ENCODE measurements at regions not wholly inside any gene's neighbourhood (a gene's known extent, or its start where the extent isn't known, plus 50 kb on each side); places are given as distances from the start of the nearest gene placed in this dataset.

DNA sequence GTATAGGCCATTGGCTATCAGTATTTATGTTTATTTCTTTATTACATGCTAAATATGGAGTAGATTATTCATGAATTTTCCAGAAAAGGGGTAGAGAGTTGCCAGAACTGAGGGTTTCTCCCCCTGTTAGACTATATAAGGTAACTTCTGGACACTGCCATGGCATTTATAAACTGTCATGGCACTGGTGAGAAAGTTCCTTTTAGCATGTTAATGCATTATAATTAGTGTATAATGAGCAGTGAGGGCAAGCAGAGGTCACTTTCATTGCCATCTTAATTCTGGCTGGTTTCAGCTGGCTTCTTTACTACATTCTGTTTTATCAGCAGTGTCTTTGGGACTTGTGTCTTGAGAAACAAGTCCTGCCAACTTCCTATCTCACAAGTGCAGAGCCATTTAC is 220.0 kb upstream of the CNR1 start:
- Histone ChIP-seq H3K9ac (ENCODE audit: extremely low read depth, low read length, poor library complexity, severe bottlenecking) (no peak overlapping the region), H3K27me3 (ENCODE audit: control insufficient read depth, insufficient read depth, low read length, poor library complexity, severe bottlenecking) (no peaks in the 10 kb centered on the region), H3K9me3 (ENCODE audit: control insufficient read depth, low read length) (no peaks in the 10 kb centered on the region), H3K4me1 (ENCODE audit: control insufficient read depth, insufficient read depth, low read length) (peaks cover 2% of the 10 kb centered on the region), H3K36me3 (ENCODE audit: control insufficient read depth, insufficient read depth, low read length) (no peaks in the 10 kb centered on the region), H3K27ac (ENCODE audit: low read depth, low read length) (no peak overlapping the region), H3K4me3 (ENCODE audit: low read length) (no peak overlapping the region)
- Mint-ChIP-seq H3K27me3 (ENCODE audit: insufficient read depth) (no peaks in the 10 kb centered on the region), H3K4me3 (no peak overlapping the region), H3K4me1 (peaks cover 8% of the 10 kb centered on the region), H3K36me3 (ENCODE audit: low read depth) (no peaks in the 10 kb centered on the region), H3K27ac (no peak overlapping the region), H3K9me3 (no peaks in the 10 kb centered on the region)
- DNase-seq, result no peak
- TF ChIP-seq, protein P1, sequence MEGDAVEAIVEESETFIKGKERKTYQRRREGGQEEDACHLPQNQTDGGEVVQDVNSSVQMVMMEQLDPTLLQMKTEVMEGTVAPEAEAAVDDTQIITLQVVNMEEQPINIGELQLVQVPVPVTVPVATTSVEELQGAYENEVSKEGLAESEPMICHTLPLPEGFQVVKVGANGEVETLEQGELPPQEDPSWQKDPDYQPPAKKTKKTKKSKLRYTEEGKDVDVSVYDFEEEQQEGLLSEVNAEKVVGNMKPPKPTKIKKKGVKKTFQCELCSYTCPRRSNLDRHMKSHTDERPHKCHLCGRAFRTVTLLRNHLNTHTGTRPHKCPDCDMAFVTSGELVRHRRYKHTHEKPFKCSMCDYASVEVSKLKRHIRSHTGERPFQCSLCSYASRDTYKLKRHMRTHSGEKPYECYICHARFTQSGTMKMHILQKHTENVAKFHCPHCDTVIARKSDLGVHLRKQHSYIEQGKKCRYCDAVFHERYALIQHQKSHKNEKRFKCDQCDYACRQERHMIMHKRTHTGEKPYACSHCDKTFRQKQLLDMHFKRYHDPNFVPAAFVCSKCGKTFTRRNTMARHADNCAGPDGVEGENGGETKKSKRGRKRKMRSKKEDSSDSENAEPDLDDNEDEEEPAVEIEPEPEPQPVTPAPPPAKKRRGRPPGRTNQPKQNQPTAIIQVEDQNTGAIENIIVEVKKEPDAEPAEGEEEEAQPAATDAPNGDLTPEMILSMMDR (conservative IDR thresholded peaks at IDR 0.05), result no peak

DNA sequence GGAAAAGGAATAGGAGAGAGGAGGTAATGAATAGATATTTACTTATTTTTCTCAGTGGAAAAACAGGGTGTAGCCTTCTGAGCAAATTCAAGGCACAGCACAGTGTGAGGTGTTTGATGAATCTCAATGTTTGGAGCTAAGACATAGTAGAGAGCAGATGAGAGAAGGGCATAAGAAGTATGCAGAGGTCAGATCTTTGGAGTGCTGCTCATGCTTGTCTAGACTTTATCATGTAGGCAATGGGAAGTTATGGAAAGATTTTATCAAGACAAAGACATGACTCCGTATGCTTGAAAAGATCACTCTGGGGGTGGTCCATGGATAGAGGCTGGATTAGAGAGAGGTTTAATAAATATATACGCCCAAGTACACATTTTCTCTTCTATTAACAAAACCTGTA is 217.0 kb upstream of the CNR1 start:
- Mint-ChIP-seq H3K4me3 (no peak overlapping the region), H3K4me1 (peaks cover 33% of the 10 kb centered on the region), H3K27me3 (ENCODE audit: insufficient read depth) (no peaks in the 10 kb centered on the region), H3K36me3 (ENCODE audit: low read depth) (no peaks in the 10 kb centered on the region), H3K27ac (no peak overlapping the region), H3K9me3 (no peaks in the 10 kb centered on the region)
- H3K36me3 ChIP-seq (ENCODE audit: control insufficient read depth, insufficient read depth, low read length), result no peaks in the 10 kb centered on the region
- no peak overlapping the region for H3K27ac ChIP-seq (ENCODE audit: low read depth, low read length)
- no peak for DNase-seq
- H3K27me3 ChIP-seq (ENCODE audit: control insufficient read depth, insufficient read depth, low read length, poor library complexity, severe bottlenecking), result no peaks in the 10 kb centered on the region
- peaks cover 19% of the 10 kb centered on the region for H3K4me1 ChIP-seq (ENCODE audit: control insufficient read depth, insufficient read depth, low read length)
- TF ChIP-seq, protein P1 (conservative IDR thresholded peaks at IDR 0.05), result no peak
- H3K9ac ChIP-seq (ENCODE audit: extremely low read depth, low read length, poor library complexity, severe bottlenecking), result no peak overlapping the region
- no peak overlapping the region for H3K4me3 ChIP-seq (ENCODE audit: low read length)
- 86% methylated on average over 1 of the region's 2 CpGs; no CpG with 5 or more reads in 1 of the 2 experiments for WGBS, 2 experiments (ENCODE audit: insufficient coverage in 1 of 2, insufficient read length in 1 of 2)
- no peaks in the 10 kb centered on the region for H3K9me3 ChIP-seq (ENCODE audit: control insufficient read depth, low read length)

DNA sequence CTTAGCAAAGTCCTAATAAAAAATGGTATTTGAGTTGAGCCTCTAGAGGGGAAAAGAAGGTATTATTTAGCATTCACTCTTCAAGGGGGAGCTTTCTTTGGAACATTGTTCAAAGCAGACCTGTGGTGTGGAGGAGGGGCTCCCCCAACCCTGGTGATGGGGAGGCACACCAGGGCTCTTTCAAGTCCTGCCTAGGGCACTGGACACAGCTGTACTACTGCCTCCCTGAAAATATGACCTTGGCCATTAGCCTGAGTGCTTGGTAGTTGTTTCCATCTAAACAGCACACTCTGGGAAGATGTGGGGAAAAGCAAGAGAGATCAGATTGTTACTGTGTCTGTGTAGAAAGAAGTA is 215.1 kb upstream of the CNR1 start:
- Histone ChIP-seq H3K27me3 (ENCODE audit: control insufficient read depth, insufficient read depth, low read length, poor library complexity, severe bottlenecking) (no peaks in the 10 kb centered on the region), H3K9ac (ENCODE audit: extremely low read depth, low read length, poor library complexity, severe bottlenecking) (no peak overlapping the region), H3K4me3 (ENCODE audit: low read length) (no peak overlapping the region), H3K9me3 (ENCODE audit: control insufficient read depth, low read length) (no peaks in the 10 kb centered on the region), H3K4me1 (ENCODE audit: control insufficient read depth, insufficient read depth, low read length) (peaks cover 19% of the 10 kb centered on the region), H3K36me3 (ENCODE audit: control insufficient read depth, insufficient read depth, low read length) (no peaks in the 10 kb centered on the region), H3K27ac (ENCODE audit: low read depth, low read length) (no peak overlapping the region)
- H3K4me1 Mint-ChIP-seq, result peaks cover 34% of the 10 kb centered on the region
- H3K27ac Mint-ChIP-seq, result peak overlapping the region; percentile 80
- H3K4me3 Mint-ChIP-seq, result peak overlapping the region; percentile 3
- no peaks in the 10 kb centered on the region for H3K36me3 Mint-ChIP-seq (ENCODE audit: low read depth)
- no peaks in the 10 kb centered on the region for H3K9me3 Mint-ChIP-seq
- TF ChIP-seq, protein P1 (conservative IDR thresholded peaks at IDR 0.05), result no peak
- H3K27me3 Mint-ChIP-seq (ENCODE audit: insufficient read depth), result no peaks in the 10 kb centered on the region
- DNase-seq, result no peak

Measured in endodermal cell (in vitro differentiated cells).